HFF-Myc (cell line): ENCODE measurements at regions not wholly inside any gene's neighbourhood (a gene's known extent, or its start where the extent isn't known, plus 50 kb on each side); places are given as distances from the start of the nearest gene placed in this dataset.

Experiments
- DNase-seq: peaks from one replicate; pipeline ENCODE4 v3.0.0-alpha.2; 2011; ENCODE audit warnings: low read depth; ENCODE audit errors: extremely low read depth
- H3K4me3 ChIP-seq: replicated peaks from 2 replicates; pipeline ENCODE4 v1.5.1; 2011; ENCODE audit warnings: low read depth, mild to moderate bottlenecking, control low read depth, low read length
- CTCF ChIP-seq: IDR thresholded peaks from 2 replicates; pipeline ENCODE4 v1.5.1; 2012; ENCODE audit warnings: mild to moderate bottlenecking, low read depth, low read length, control low read depth; ENCODE audit errors: missing control alignments

DNA sequence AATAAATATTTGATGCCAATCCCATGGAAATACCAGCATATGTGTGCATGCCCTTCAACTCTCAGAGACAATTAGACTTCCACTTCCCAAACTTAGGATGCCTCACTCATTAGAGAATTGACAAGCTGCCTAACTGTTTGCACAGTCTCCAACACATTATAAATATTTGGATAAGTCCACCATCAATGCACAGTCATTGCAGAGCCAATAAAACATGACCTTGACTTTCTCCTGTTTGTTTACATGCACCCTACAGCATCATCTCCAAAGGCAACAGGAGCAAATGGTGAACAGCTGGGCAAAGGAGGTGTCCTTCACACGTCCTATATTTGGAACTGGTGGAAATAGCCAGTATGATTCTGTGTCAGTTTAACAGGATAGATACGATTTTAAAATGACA lies 804.4 kb upstream of the RBFOX1 start:
- TF ChIP-seq CTCF: no peak
- H3K4me3 ChIP-seq: no peak overlapping the region

DNA sequence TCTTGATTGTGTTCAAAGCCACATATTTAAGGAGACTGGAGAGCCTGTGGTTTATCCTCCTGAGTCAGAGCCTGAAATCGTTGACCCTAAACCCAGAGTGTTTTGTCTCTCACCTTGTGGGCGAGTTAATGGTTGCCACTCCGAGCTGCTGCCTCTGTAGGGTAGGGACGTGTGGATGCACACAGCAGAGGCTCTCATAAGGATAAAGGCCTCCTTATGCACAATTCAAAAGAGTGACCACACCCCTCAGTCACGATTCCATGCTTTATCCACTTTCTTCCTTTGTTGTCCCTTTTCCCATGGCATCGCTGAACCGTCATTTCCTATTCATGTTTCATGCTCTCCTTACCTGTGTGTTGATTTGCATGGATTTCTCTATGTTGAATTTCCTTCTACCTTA lies 805.0 kb upstream of the RBFOX1 start:
- H3K4me3 ChIP-seq: no peak overlapping the region
- no peak for TF ChIP-seq CTCF
- no peak for DNase-seq

More for the DNA sequence above, 804.4 kb upstream of the RBFOX1 start:
- DNase-seq: no peak

- H3K4me3 ChIP-seq: no peak overlapping the region
- DNase-seq: no peak
- no peak for TF ChIP-seq CTCF
Observed at GRCh38 chr16:6524501-6524900, 808.1 kb upstream of the RBFOX1 start.

GRCh38 chr16:6517020-6517720 lies 815.5 kb upstream of the RBFOX1 start:
- H3K4me3 ChIP-seq: no peak overlapping the region
- DNase-seq: no peak
- no peak for TF ChIP-seq CTCF

GRCh38 chr16:6512512-6512911 lies 820.1 kb upstream of the RBFOX1 start:
- DNase-seq: no peak
- no peak for TF ChIP-seq CTCF
- H3K4me3 ChIP-seq: no peak overlapping the region

GRCh38 chr16:6510261-6510660 lies 822.4 kb upstream of the RBFOX1 start:
- DNase-seq: no peak
- no peak for TF ChIP-seq CTCF
- no peak overlapping the region for H3K4me3 ChIP-seq

- H3K4me3 ChIP-seq: no peak overlapping the region
- no peak for TF ChIP-seq CTCF
- no peak for DNase-seq
Observed at GRCh38 chr16:6499413-6499812, 833.2 kb upstream of the RBFOX1 start.
